HepG2 (cell line): ENCODE measurements at regions not wholly inside any gene's neighbourhood (a gene's known extent, or its start where the extent isn't known, plus 50 kb on each side); places are given as distances from the start of the nearest gene placed in this dataset.

ENCODE experiments used
- ATAC-seq: fragments of 200-7000 bp; cut with Tn5 transposase; 3 replicates; pipeline ENCODE4 v1.9.1; 2020; ENCODE audit warnings: mild to moderate bottlenecking, moderate library complexity
- BruUV-seq: library from RNA; stranded (reverse); fragments of 400-500 nt; replicated peaks from 2 replicates; lab custom pipeline; 2021; lab: Mats Ljungman, UMichigan
- CTCF ChIA-PET: fragments of 300-600 bp; formaldehyde crosslinking; extraction: SDS; loops from one replicate; lab custom pipeline; 2021; ENCODE audit warnings: low total read pairs, inconsistent platforms, low intra/inter-chr PET ratio; lab: Yijun Ruan, JAX
- POLR2A ChIA-PET: fragments of 350-600 bp; sonication (Branson Sonifier 250); formaldehyde crosslinking; loops from one replicate; lab custom pipeline; 2020; ENCODE audit warnings: antibody characterized with exemption, inconsistent platforms; lab: Yijun Ruan, JAX
- DNase-seq: peaks from one replicate; pipeline ENCODE4 v3.0.0-alpha.2; 2015; ENCODE audit warnings: low spot score
- FAIRE-seq: peaks from 3 replicates; lab custom pipeline; 2011; peaks lifted over from hg19 to GRCh38; lab: Jason Lieb, UNC
- H2AFZ ChIP-seq: one replicate; pipeline ENCODE4 v1.6.1; 2011; ENCODE audit warnings: low read length, inconsistent platforms
- H3K27ac ChIP-seq: fragments of 300-600 bp; 3 replicates; pipeline ENCODE4 v1.8.0; 2011; ENCODE audit warnings: mixed run types, mild to moderate bottlenecking, mixed read lengths, low read length, inconsistent platforms; ENCODE audit not compliant: insufficient read depth; ENCODE audit errors: extremely low read length
- H3K27me3 ChIP-seq, 2 experiments: fragments of 200-600 bp in 1 of 2; 2 replicates in 1 of 2; 3 replicates in 1 of 2; pipeline versions ENCODE4 v1.6.0 to v1.8.0; 2011; ENCODE audit warnings: low read length in 2 of 2, mild to moderate bottlenecking in 2 of 2, moderate library complexity in 2 of 2, inconsistent platforms in 1 of 2; ENCODE audit not compliant: insufficient read depth in 2 of 2, control insufficient read depth in 1 of 2
- H3K36me3 ChIP-seq, 2 experiments: fragments of 200-600 bp in 1 of 2; replicated peaks in 1 of 2; 2 replicates in 1 of 2; 3 replicates in 1 of 2; pipeline versions ENCODE4 v1.5.1 to v1.8.0; 2011; ENCODE audit warnings: low read length in 2 of 2, inconsistent platforms in 1 of 2; ENCODE audit not compliant: insufficient read depth in 2 of 2, control insufficient read depth in 1 of 2
- H3K4me1 ChIP-seq: 2 replicates; pipeline ENCODE4 v1.5.1; 2012; ENCODE audit warnings: low read length, inconsistent platforms; ENCODE audit not compliant: insufficient read depth
- H3K4me2 ChIP-seq: 2 replicates; pipeline ENCODE4 v1.6.0; 2011; ENCODE audit warnings: low read depth, low read length, inconsistent platforms
- H3K4me3 ChIP-seq, 3 experiments: fragments of 200-600 bp in 1 of 3; sonication (generic), shearing (Covaris generic) in 1 of 3; replicated peaks in 1 of 3; 2 replicates each; pipeline ENCODE4 v1.5.1; 2011 to 2016; ENCODE audit warnings: low read length in 3 of 3, inconsistent platforms in 2 of 3, low read depth in 2 of 3, mild to moderate bottlenecking in 2 of 3, control low read depth in 1 of 3, mixed read lengths in 1 of 3; ENCODE audit not compliant: insufficient read depth in 1 of 3
- H3K79me2 ChIP-seq: one replicate; pipeline ENCODE4 v1.6.1; 2011; ENCODE audit warnings: low read length, inconsistent platforms; ENCODE audit not compliant: insufficient read depth
- H3K9ac ChIP-seq: 2 replicates; pipeline ENCODE4 v1.6.0; 2011; ENCODE audit warnings: mild to moderate bottlenecking, low read depth, low read length, inconsistent platforms; ENCODE audit not compliant: insufficient read depth
- H3K9me3 ChIP-seq: 2 replicates; pipeline ENCODE4 v1.5.1; 2012; ENCODE audit warnings: mild to moderate bottlenecking, low read length
- H4K20me1 ChIP-seq: 2 replicates; pipeline ENCODE4 v1.6.0; 2011; ENCODE audit warnings: inconsistent platforms, mild to moderate bottlenecking, low read length, moderate library complexity; ENCODE audit not compliant: insufficient read depth
- AGO1 ChIP-seq: fragments of 200-400 bp; formaldehyde crosslinking; IDR thresholded peaks from 2 replicates; pipeline ENCODE4 v1.6.1; 2017; ENCODE audit warnings: mild to moderate bottlenecking, low read depth, low read length, moderate library complexity; ENCODE audit not compliant: poor library complexity, severe bottlenecking
- FOXP1 ChIP-seq, 2 experiments: fragments of 450-650 bp in 1 of 2; IDR thresholded peaks; 2 replicates each; pipeline ENCODE4 v1.6.1; 2017 to 2018; ENCODE audit warnings: antibody characterized with exemption in 1 of 2
- GPBP1L1 ChIP-seq: sonication (generic); formaldehyde crosslinking; IDR thresholded peaks from 2 replicates; pipeline ENCODE4 v1.5.0; 2020; ENCODE audit warnings: mild to moderate bottlenecking, missing genetic modification reagents
- ISL2 ChIP-seq: sonication (generic); formaldehyde crosslinking; IDR thresholded peaks from 2 replicates; pipeline ENCODE4 v1.5.0; 2020; ENCODE audit warnings: missing genetic modification reagents
- KLF16 ChIP-seq, 2 experiments: sonication (generic) in 1 of 2; formaldehyde crosslinking in 1 of 2; IDR thresholded peaks; 2 replicates each; pipeline versions ENCODE4 v1.6.1 to v1.8.0; 2016 to 2023; ENCODE audit warnings: missing genetic modification reagents in 2 of 2, missing compliant biosample characterization in 1 of 2
- MTF2 ChIP-seq: sonication (generic); formaldehyde crosslinking; IDR thresholded peaks from 2 replicates; pipeline ENCODE4 v1.5.0; 2020; ENCODE audit warnings: missing genetic modification reagents, borderline replicate concordance
- TERF1 ChIP-seq: sonication (generic); formaldehyde crosslinking; IDR thresholded peaks from 2 replicates; pipeline ENCODE4 v1.8.0; 2022; ENCODE audit warnings: mild to moderate bottlenecking, missing genetic modification reagents, moderate library complexity
- ZMYM3 ChIP-seq: sonication (generic); formaldehyde crosslinking; IDR thresholded peaks from 2 replicates; pipeline ENCODE4 v1.5.1; 2020; ENCODE audit warnings: mild to moderate bottlenecking, missing genetic modification reagents
- ZNF333 ChIP-seq: sonication (generic); formaldehyde crosslinking; IDR thresholded peaks from 2 replicates; pipeline ENCODE4 v1.4.0; 2020; ENCODE audit warnings: mild to moderate bottlenecking, missing genetic modification reagents, borderline replicate concordance
- ZNF547 ChIP-seq: sonication (generic); formaldehyde crosslinking; IDR thresholded peaks from 2 replicates; pipeline ENCODE4 v1.5.1; 2020; ENCODE audit warnings: mild to moderate bottlenecking, missing genetic modification reagents
- ZNF589 ChIP-seq: sonication (generic); formaldehyde crosslinking; conservative IDR thresholded peaks from 2 replicates; pipeline ENCODE4 v1.8.0; 2022; ENCODE audit warnings: mild to moderate bottlenecking, moderate library complexity, missing genetic modification reagents
- WGBS: methylation state at CpG from one replicate; pipeline ENCODE4 v1.1.6; 2017; ENCODE audit warnings: low lambda C conversion rate; 5-methylcytosine and 5-hydroxymethylcytosine counted together
- in situ Hi-C: cut with HindIII; loops from 2 replicates; pipeline ENCODE4 v1.10.0; 2017; ENCODE audit warnings: low pct_unique_long_range_greater_than_20kb; ENCODE audit not compliant: extremely low pct_ligation_motif_present
- intact Hi-C: fragments of 100-400 bp; cut with micrococcal nuclease; formaldehyde crosslinking; loops from one replicate; pipeline ENCODE4 v1.10.0; 2022; ENCODE audit not compliant: unreplicated experiment

DNA sequence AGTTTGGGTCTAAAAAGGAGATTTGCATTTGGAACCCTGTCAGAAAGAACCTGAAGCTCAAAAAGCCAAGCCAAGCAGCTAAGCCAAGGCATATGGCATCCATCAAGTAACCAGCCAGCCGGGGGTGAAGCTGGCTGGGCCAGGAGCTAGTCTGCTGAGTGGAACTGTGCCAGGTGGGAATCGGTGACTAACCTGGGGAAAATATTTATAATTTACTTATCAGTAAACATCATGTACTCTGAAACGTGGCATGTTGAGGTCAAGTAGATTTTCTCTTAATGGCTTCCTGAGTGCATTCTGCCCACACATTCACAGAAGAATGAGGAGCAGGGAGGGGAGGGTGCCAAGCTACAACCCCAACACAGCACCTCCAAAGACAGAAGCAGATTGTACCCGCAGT lies 70.5 kb upstream of the SESN3 start:
- FAIRE-seq (no peak), DNase-seq (no peak), ATAC-seq (no peak)
- WGBS: 40% methylated on average over 3 of the region's 4 CpGs
- TF ChIP-seq GPBP1L1 (no peak), MTF2 (no peak), ZNF589 (CRISPR knock-in tag) (no peak), ZNF547 (CRISPR knock-in tag) (no peak), KLF16 (CRISPR knock-in tag; IDR thresholded peaks at IDR 0.05) (no peak), FOXP1 (IDR thresholded peaks at IDR 0.05) (no peak), FOXP1 (CRISPR knock-in tag; IDR thresholded peaks at IDR 0.05) (no peak), AGO1 (no peak), ISL2 (CRISPR knock-in tag) (no peak), ZMYM3 (CRISPR knock-in tag) (no peak), TERF1 (no peak), ZNF333 (no peak)
- POLR2A ChIA-PET: no interaction called here
- Histone ChIP-seq H2AFZ (no peak overlapping the region), H4K20me1 (no peaks in the 10 kb centered on the region), H3K4me2 (no peak overlapping the region), H3K36me3 (no peaks in the 10 kb centered on the region), H3K4me3 (no peak overlapping the region), H3K9me3 (no peaks in the 10 kb centered on the region), H3K4me1 (no peaks in the 10 kb centered on the region), H3K9ac (no peak overlapping the region), H3K79me2 (no peaks in the 10 kb centered on the region), H3K27me3 (no peaks in the 10 kb centered on the region; a peak in 2 of 5 replicates), H3K27ac (no peak overlapping the region)
- in situ Hi-C loops (no loop called here), intact Hi-C loops (no loop called here)
- CTCF ChIA-PET: no interaction called here
- no TSS peak for BruUV-seq
